HEK293 (cell line): ENCODE measurements at regions not wholly inside any gene's neighbourhood (a gene's known extent, or its start where the extent isn't known, plus 50 kb on each side); places are given as distances from the start of the nearest gene placed in this dataset.

Experiments used
- CTCF ChIA-PET: fragments of 350-600 bp; formaldehyde crosslinking; extraction: SDS; loops from one replicate; lab custom pipeline; 2021; ENCODE audit warnings: antibody characterized with exemption; lab: Yijun Ruan, JAX
- POLR2A ChIA-PET: fragments of 300-600 bp; formaldehyde crosslinking; extraction: SDS; loops from one replicate; lab custom pipeline; 2020; ENCODE audit warnings: antibody characterized with exemption, inconsistent platforms; lab: Yijun Ruan, JAX
- H3K27ac ChIP-seq: fragments of 200-500 bp; sonication (Bioruptor generic); 2 replicates; pipeline ENCODE4 v1.5.1; 2014; ENCODE audit warnings: low read depth, low read length, control low read depth, inconsistent platforms; ENCODE audit errors: extremely low read depth
- H3K36me3 ChIP-seq, 2 experiments: fragments of 200-500 bp in 1 of 2; sonication (Bioruptor generic) in 1 of 2; 1 replicate in 1 of 2; 2 replicates in 1 of 2; pipeline ENCODE4 v1.5.1; 2014 to 2017; ENCODE audit warnings: inconsistent platforms in 2 of 2, low read length in 2 of 2; ENCODE audit not compliant: control insufficient read depth in 2 of 2, insufficient read depth in 1 of 2
- H3K4me1 ChIP-seq: fragments of 200-500 bp; sonication (Bioruptor generic); 2 replicates; pipeline ENCODE4 v1.5.1; 2014; ENCODE audit warnings: mild to moderate bottlenecking, low read length, inconsistent platforms; ENCODE audit not compliant: control insufficient read depth, insufficient read depth
- H3K4me3 ChIP-seq: 2 replicates; pipeline ENCODE4 v1.5.1; 2011; ENCODE audit warnings: low read depth, mild to moderate bottlenecking, control low read depth, low read length, moderate library complexity
- H3K9me3 ChIP-seq: fragments of 200-500 bp; sonication (Bioruptor generic); 2 replicates; pipeline ENCODE4 v1.5.1; 2014; ENCODE audit warnings: low read depth, low read length, inconsistent platforms; ENCODE audit not compliant: control insufficient read depth, insufficient read depth
- HOXA7 ChIP-seq: sonication (generic); formaldehyde crosslinking; IDR thresholded peaks from 2 replicates; pipeline ENCODE4 v1.8.1; 2022; ENCODE audit warnings: missing genetic modification reagents, borderline replicate concordance
- ZIC2 ChIP-seq: fragments of 450-650 bp; formaldehyde crosslinking; IDR thresholded peaks from 2 replicates; pipeline ENCODE4 v1.5.1; 2016; ENCODE audit warnings: missing biosample characterization, missing genetic modification characterization
- ZNF114 ChIP-seq: fragments of 450-650 bp; formaldehyde crosslinking; IDR thresholded peaks from 2 replicates; pipeline ENCODE4 v1.5.0; 2017; ENCODE audit warnings: missing biosample characterization, missing genetic modification characterization
- ZNF221 ChIP-seq: fragments of 450-650 bp; formaldehyde crosslinking; IDR thresholded peaks from 2 replicates; pipeline ENCODE4 v1.5.1; 2017; ENCODE audit warnings: missing biosample characterization, missing genetic modification characterization, borderline replicate concordance
- ZNF423 ChIP-seq: fragments of 450-650 bp; formaldehyde crosslinking; IDR thresholded peaks from 2 replicates; pipeline ENCODE4 v1.5.1; 2016; ENCODE audit warnings: missing biosample characterization, missing genetic modification characterization
- ZNF529 ChIP-seq: fragments of 450-650 bp; formaldehyde crosslinking; IDR thresholded peaks from 2 replicates; pipeline ENCODE4 v1.5.1; 2017; ENCODE audit warnings: missing genetic modification characterization, missing biosample characterization; ENCODE audit not compliant: insufficient replicate concordance
- ZNF548 ChIP-seq: fragments of 450-650 bp; formaldehyde crosslinking; IDR thresholded peaks from 2 replicates; pipeline ENCODE4 v1.5.1; 2016; ENCODE audit warnings: missing biosample characterization, missing genetic modification characterization
- ZNF600 ChIP-seq: fragments of 450-650 bp; formaldehyde crosslinking; IDR thresholded peaks from 2 replicates; pipeline ENCODE4 v1.5.1; 2016; ENCODE audit warnings: missing biosample characterization, missing genetic modification characterization
- ZNF610 ChIP-seq: fragments of 450-650 bp; formaldehyde crosslinking; IDR thresholded peaks from 2 replicates; pipeline ENCODE4 v1.5.1; 2016; ENCODE audit warnings: missing biosample characterization, missing genetic modification characterization, borderline replicate concordance
- ZNF658 ChIP-seq: fragments of 450-650 bp; formaldehyde crosslinking; IDR thresholded peaks from 2 replicates; pipeline ENCODE4; 2016; ENCODE audit warnings: missing biosample characterization, missing genetic modification characterization
- ZNF768 ChIP-seq: fragments of 450-650 bp; formaldehyde crosslinking; IDR thresholded peaks from 2 replicates; pipeline ENCODE4 v1.5.1; 2018; ENCODE audit warnings: missing biosample characterization, mild to moderate bottlenecking, missing genetic modification characterization
- ZNF843 ChIP-seq: fragments of 450-650 bp; formaldehyde crosslinking; IDR thresholded peaks from 2 replicates; pipeline ENCODE4 v1.5.1; 2016; ENCODE audit warnings: missing biosample characterization, missing genetic modification characterization
- ZXDB ChIP-seq: fragments of 450-650 bp; formaldehyde crosslinking; IDR thresholded peaks from 2 replicates; pipeline ENCODE4 v1.5.1; 2016; ENCODE audit warnings: missing biosample characterization, missing genetic modification characterization
- TF ChIP-seq, protein P1 (sequence below): fragments of 450-650 bp; formaldehyde crosslinking; IDR thresholded peaks from 2 replicates; pipeline ENCODE4 v1.5.0; 2017; ENCODE audit warnings: missing biosample characterization, missing genetic modification characterization, borderline replicate concordance
- TF ChIP-seq, protein P2 (sequence below): fragments of 450-650 bp; formaldehyde crosslinking; IDR thresholded peaks from 2 replicates; pipeline ENCODE4 v1.5.1; 2016; ENCODE audit warnings: missing biosample characterization, missing genetic modification characterization, low read depth
- TF ChIP-seq, protein P3 (sequence below): fragments of 450-650 bp; formaldehyde crosslinking; IDR thresholded peaks from 2 replicates; pipeline ENCODE4 v1.5.1; 2016; ENCODE audit warnings: missing biosample characterization, missing genetic modification characterization
- TF ChIP-seq, protein P4 (sequence below): fragments of 450-650 bp; formaldehyde crosslinking; IDR thresholded peaks from 2 replicates; pipeline ENCODE4 v1.5.1; 2016; ENCODE audit warnings: missing biosample characterization, missing genetic modification characterization, borderline replicate concordance

DNA sequence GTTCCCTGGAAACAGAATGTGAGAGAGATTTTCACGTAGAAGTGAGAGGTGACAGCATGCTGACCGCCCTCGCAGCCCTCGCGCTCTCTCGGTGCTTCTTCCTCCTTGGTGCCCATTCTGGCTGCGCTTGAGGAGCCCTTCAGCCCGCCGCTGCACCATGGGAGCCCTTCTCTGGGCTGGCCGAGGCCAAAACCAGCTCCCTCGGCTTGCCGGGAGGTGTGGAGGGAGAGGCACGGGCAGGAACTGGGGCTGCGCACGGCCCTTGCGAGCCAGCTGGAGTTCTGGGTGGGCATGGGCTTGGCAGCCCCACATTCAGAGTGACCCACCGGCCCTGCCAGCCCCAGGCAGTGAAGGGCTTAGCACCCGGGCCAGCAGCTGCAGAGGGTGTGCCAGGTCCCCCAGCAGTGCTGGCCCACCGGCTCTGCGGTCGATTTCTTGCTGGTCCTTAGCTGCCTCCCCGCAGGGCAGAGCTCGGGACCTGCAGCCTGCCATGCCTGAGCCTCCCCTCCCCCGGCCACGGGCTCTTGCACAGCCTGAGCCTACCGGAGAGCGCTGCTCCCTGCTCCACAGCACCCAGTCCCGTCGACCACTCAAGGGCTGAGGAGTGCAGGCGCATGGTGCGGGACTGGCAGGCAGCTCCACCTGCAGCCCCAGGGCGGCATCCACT, 888.7 kb upstream of the ZWINT start:
- H3K27ac ChIP-seq = no peak overlapping the region
- H3K4me3 ChIP-seq = no peak overlapping the region
- CTCF ChIA-PET = no interaction called here
- no peaks in the 10 kb centered on the region for H3K9me3 ChIP-seq
- POLR2A ChIA-PET = no interaction called here
- no peaks in the 10 kb centered on the region for H3K4me1 ChIP-seq
- no peaks in the 10 kb centered on the region for H3K36me3 ChIP-seq
- TF ChIP-seq, protein P1, sequence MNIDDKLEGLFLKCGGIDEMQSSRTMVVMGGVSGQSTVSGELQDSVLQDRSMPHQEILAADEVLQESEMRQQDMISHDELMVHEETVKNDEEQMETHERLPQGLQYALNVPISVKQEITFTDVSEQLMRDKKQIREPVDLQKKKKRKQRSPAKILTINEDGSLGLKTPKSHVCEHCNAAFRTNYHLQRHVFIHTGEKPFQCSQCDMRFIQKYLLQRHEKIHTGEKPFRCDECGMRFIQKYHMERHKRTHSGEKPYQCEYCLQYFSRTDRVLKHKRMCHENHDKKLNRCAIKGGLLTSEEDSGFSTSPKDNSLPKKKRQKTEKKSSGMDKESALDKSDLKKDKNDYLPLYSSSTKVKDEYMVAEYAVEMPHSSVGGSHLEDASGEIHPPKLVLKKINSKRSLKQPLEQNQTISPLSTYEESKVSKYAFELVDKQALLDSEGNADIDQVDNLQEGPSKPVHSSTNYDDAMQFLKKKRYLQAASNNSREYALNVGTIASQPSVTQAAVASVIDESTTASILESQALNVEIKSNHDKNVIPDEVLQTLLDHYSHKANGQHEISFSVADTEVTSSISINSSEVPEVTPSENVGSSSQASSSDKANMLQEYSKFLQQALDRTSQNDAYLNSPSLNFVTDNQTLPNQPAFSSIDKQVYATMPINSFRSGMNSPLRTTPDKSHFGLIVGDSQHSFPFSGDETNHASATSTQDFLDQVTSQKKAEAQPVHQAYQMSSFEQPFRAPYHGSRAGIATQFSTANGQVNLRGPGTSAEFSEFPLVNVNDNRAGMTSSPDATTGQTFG (tag by site-specific recombination) = no peak
- TF ChIP-seq, protein P2, sequence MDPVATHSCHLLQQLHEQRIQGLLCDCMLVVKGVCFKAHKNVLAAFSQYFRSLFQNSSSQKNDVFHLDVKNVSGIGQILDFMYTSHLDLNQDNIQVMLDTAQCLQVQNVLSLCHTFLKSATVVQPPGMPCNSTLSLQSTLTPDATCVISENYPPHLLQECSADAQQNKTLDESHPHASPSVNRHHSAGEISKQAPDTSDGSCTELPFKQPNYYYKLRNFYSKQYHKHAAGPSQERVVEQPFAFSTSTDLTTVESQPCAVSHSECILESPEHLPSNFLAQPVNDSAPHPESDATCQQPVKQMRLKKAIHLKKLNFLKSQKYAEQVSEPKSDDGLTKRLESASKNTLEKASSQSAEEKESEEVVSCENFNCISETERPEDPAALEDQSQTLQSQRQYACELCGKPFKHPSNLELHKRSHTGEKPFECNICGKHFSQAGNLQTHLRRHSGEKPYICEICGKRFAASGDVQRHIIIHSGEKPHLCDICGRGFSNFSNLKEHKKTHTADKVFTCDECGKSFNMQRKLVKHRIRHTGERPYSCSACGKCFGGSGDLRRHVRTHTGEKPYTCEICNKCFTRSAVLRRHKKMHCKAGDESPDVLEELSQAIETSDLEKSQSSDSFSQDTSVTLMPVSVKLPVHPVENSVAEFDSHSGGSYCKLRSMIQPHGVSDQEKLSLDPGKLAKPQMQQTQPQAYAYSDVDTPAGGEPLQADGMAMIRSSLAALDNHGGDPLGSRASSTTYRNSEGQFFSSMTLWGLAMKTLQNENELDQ (tag by site-specific recombination) = no peak
- no peak for TF ChIP-seq ZIC2 (tag by site-specific recombination)
- no peak for TF ChIP-seq ZNF610
- no peak for TF ChIP-seq ZNF423 (tag by site-specific recombination)
- TF ChIP-seq ZXDB (tag by site-specific recombination) = no peak
- no peak for TF ChIP-seq ZNF221 (tag by site-specific recombination)
- TF ChIP-seq ZNF114 (tag by site-specific recombination) = no peak
- TF ChIP-seq, protein P3, sequence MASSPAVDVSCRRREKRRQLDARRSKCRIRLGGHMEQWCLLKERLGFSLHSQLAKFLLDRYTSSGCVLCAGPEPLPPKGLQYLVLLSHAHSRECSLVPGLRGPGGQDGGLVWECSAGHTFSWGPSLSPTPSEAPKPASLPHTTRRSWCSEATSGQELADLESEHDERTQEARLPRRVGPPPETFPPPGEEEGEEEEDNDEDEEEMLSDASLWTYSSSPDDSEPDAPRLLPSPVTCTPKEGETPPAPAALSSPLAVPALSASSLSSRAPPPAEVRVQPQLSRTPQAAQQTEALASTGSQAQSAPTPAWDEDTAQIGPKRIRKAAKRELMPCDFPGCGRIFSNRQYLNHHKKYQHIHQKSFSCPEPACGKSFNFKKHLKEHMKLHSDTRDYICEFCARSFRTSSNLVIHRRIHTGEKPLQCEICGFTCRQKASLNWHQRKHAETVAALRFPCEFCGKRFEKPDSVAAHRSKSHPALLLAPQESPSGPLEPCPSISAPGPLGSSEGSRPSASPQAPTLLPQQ = no peak
- no peak for TF ChIP-seq ZNF768 (tag by site-specific recombination)

DNA sequence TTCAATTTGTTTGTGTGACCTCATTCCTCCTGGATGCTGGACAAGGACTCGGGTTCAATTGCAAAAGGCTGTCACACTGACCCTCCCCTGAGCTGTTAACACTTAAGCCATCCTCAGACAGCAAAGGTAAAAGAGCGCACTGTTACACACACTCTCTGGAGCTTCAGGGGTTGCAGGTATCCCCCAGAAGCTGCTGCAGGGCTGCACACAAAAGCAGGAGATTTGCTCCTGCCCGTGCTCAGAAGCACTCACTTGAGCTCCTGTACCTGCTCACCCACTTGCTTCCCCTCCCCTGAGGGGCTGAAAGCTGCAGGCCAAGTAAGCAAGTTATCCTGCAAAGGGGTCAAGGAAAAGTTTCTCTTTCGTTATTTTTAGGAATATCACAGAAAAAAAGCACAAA, 886.2 kb upstream of the ZWINT start:
- TF ChIP-seq ZNF529 (no peak), ZNF548 (no peak), ZNF658 (no peak), HOXA7 (no peak), ZNF843 (tag by site-specific recombination) (no peak), ZNF600 (no peak)
- TF ChIP-seq, protein P4, sequence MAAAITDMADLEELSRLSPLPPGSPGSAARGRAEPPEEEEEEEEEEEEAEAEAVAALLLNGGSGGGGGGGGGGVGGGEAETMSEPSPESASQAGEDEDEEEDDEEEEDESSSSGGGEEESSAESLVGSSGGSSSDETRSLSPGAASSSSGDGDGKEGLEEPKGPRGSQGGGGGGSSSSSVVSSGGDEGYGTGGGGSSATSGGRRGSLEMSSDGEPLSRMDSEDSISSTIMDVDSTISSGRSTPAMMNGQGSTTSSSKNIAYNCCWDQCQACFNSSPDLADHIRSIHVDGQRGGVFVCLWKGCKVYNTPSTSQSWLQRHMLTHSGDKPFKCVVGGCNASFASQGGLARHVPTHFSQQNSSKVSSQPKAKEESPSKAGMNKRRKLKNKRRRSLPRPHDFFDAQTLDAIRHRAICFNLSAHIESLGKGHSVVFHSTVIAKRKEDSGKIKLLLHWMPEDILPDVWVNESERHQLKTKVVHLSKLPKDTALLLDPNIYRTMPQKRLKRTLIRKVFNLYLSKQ (tag by site-specific recombination) = no peak
- TF ChIP-seq, all 188 proteins: peak for 0
- Histone ChIP-seq H3K9me3 (no peaks in the 10 kb centered on the region), H3K4me3 (no peak overlapping the region), H3K36me3 (no peaks in the 10 kb centered on the region), H3K4me1 (no peaks in the 10 kb centered on the region), H3K27ac (no peak overlapping the region)
- ChIA-PET CTCF (no interaction called here), POLR2A (no interaction called here)
